ENCODE measurements at regions not wholly inside any gene's neighbourhood (a gene's known extent, or its start where the extent isn't known, plus 50 kb on each side); places are given as distances from the start of the nearest gene placed in this dataset.
"Not testable (repeated sequence)": the region's sequence is repeated elsewhere in the genome, so short reads cannot be mapped to it uniquely, and the experiment has no call there.

- DNase-seq, result no peak
Measured at GRCh38 chr6:92479831-92480230, 939.5 kb downstream of the EPHA7 start.

GRCh38 chr6:92473056-92473455 is 946.3 kb downstream of the EPHA7 start:
- DNase-seq, result no peak

- DNase-seq, result no peak
Measured at GRCh38 chr6:92469186-92469828, 950.1 kb downstream of the EPHA7 start.

GRCh38 chr6:92468066-92468465 is 951.3 kb downstream of the EPHA7 start:
- DNase-seq, result no peak

GRCh38 chr6:92460133-92460532 is 959.2 kb downstream of the EPHA7 start:
- peak; percentile 35 for DNase-seq

- DNase-seq, result no peak
Measured at GRCh38 chr6:92459606-92460005, 959.8 kb downstream of the EPHA7 start.

GRCh38 chr6:92446052-92446451 is 973.3 kb downstream of the EPHA7 start:
- DNase-seq, result no peak

- DNase-seq, result no peak
Measured at GRCh38 chr6:92433911-92434310, 985.4 kb downstream of the EPHA7 start.

- no peak for DNase-seq
Measured at GRCh38 chr6:92431502-92431901, 987.9 kb downstream of the EPHA7 start.

GRCh38 chr6:92428448-92428847 is 990.9 kb downstream of the EPHA7 start:
- DNase-seq, result no peak

GRCh38 chr6:92427453-92427852 is 991.9 kb downstream of the EPHA7 start:
- DNase-seq, result no peak

- no peak for DNase-seq
Measured at GRCh38 chr6:92415656-92416055, 1003.7 kb downstream of the EPHA7 start.

- DNase-seq, result no peak
Measured at GRCh38 chr6:92408350-92408749, 1011.0 kb downstream of the EPHA7 start.

- no peak for DNase-seq
Measured at GRCh38 chr6:92404281-92404680, 1015.1 kb downstream of the EPHA7 start.

- no peak for DNase-seq
Measured at GRCh38 chr6:92399911-92400310, 1019.4 kb downstream of the EPHA7 start.

- DNase-seq, result not testable (repeated sequence)
Measured at GRCh38 chr6:92388706-92389105, 1030.7 kb downstream of the EPHA7 start.

- no peak for DNase-seq
Measured at GRCh38 chr6:92380803-92381601, 1038.4 kb downstream of the EPHA7 start.

- no peak for DNase-seq
Measured at GRCh38 chr6:92377137-92377536, 1042.2 kb downstream of the EPHA7 start.

GRCh38 chr6:92376691-92377090 is 1042.7 kb downstream of the EPHA7 start:
- no peak for DNase-seq

GRCh38 chr6:92371211-92372208 is 1047.8 kb downstream of the EPHA7 start:
- DNase-seq, result no peak

- no peak for DNase-seq
Measured at GRCh38 chr6:92369309-92369708, 1050.0 kb downstream of the EPHA7 start.

GRCh38 chr6:92364948-92365541 is 1054.3 kb downstream of the EPHA7 start:
- DNase-seq, result no peak

- DNase-seq, result no peak
Measured at GRCh38 chr6:92363111-92363510, 1056.2 kb downstream of the EPHA7 start.

Measured in COR-L47 (cell line).